Thoracic aorta (tissue), 2 donors: ENCODE measurements at regions not wholly inside any gene's neighbourhood (a gene's known extent, or its start where the extent isn't known, plus 50 kb on each side); places are given as distances from the start of the nearest gene placed in this dataset.
"Not testable (repeated sequence)": the region's sequence is repeated elsewhere in the genome, so short reads cannot be mapped to it uniquely, and the experiment has no call there.

ENCODE experiments used
- ATAC-seq: fragments of 150-250 bp; one replicate; pipeline ENCODE4 v1.8.0; 2017; ENCODE audit warnings: low read depth; ENCODE audit not compliant: insufficient number of reproducible peaks, low FRiP score
- DNase-seq: peaks from one replicate; pipeline ENCODE4 v3.0.0-alpha.2; 2020; ENCODE audit warnings: low spot score
- H3K27ac ChIP-seq, 2 donors: fragments of 200-600 bp; sonication (generic); 1 replicate in 1 of 2; 2 replicates in 1 of 2; pipeline ENCODE4 v1.5.1; 2016; ENCODE audit warnings: mild to moderate bottlenecking in 2 of 2, moderate library complexity in 2 of 2
- H3K27me3 ChIP-seq: fragments of 200-600 bp; sonication (generic); replicated peaks from 2 replicates; pipeline ENCODE4 v1.6.0; 2016; ENCODE audit warnings: mild to moderate bottlenecking; ENCODE audit not compliant: insufficient read depth
- H3K36me3 ChIP-seq: fragments of 200-600 bp; sonication (generic); one replicate; pipeline ENCODE4 v1.5.1; 2016
- H3K4me1 ChIP-seq, 2 donors: fragments of 200-600 bp; sonication (generic); 1 replicate in 1 of 2; 2 replicates in 1 of 2; pipeline versions ENCODE4 v1.5.1 to v1.6.0; 2016; ENCODE audit warnings: low read depth in 2 of 2, mild to moderate bottlenecking in 1 of 2; ENCODE audit not compliant: control insufficient read depth in 1 of 2
- H3K4me3 ChIP-seq: fragments of 200-600 bp; sonication (generic); 2 replicates; pipeline ENCODE4 v1.5.1; 2016; ENCODE audit warnings: mild to moderate bottlenecking
- H3K9me3 ChIP-seq: fragments of 200-600 bp; sonication (generic); 2 replicates; pipeline ENCODE4 v1.5.1; 2016
- TF ChIP-seq, protein P1 (sequence below): fragments of 200-600 bp; sonication (generic); IDR thresholded peaks from one replicate; pipeline ENCODE4 v1.5.1; 2019; ENCODE audit warnings: antibody characterized with exemption

GRCh38 chr9:38176251-38176650, 107.2 kb upstream of the SHB start:
- no peaks in the 10 kb centered on the region for H3K4me1 ChIP-seq
- H3K27ac ChIP-seq, result no peak overlapping the region
- H3K27me3 ChIP-seq, result no peaks in the 10 kb centered on the region
- H3K9me3 ChIP-seq, result peaks cover 3% of the 10 kb centered on the region
- TF ChIP-seq, protein P1, sequence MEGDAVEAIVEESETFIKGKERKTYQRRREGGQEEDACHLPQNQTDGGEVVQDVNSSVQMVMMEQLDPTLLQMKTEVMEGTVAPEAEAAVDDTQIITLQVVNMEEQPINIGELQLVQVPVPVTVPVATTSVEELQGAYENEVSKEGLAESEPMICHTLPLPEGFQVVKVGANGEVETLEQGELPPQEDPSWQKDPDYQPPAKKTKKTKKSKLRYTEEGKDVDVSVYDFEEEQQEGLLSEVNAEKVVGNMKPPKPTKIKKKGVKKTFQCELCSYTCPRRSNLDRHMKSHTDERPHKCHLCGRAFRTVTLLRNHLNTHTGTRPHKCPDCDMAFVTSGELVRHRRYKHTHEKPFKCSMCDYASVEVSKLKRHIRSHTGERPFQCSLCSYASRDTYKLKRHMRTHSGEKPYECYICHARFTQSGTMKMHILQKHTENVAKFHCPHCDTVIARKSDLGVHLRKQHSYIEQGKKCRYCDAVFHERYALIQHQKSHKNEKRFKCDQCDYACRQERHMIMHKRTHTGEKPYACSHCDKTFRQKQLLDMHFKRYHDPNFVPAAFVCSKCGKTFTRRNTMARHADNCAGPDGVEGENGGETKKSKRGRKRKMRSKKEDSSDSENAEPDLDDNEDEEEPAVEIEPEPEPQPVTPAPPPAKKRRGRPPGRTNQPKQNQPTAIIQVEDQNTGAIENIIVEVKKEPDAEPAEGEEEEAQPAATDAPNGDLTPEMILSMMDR, result no peak
- no peak for DNase-seq
- no peaks in the 10 kb centered on the region for H3K36me3 ChIP-seq
- H3K4me3 ChIP-seq, result no peak overlapping the region
- no peak for ATAC-seq

DNA sequence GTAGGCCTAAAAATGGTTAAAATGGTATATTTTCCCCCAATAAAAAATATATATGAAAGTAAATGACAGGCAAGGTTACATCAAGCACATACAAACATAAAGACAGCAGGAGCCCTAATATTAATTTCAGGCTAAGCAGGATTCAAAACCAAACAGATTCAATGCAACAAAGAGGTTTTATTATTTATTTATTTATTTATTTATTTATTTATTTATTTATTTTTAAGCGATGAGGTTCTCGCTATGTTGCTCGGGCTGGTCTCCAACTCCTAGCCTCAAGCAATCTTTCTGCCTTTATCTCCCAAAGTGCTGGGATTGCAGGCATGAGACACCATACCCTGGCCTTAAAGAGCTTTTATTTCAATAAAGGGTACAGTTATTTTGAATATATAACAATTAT, 106.4 kb upstream of the SHB start:
- H3K4me3 ChIP-seq, result no peak overlapping the region
- no peaks in the 10 kb centered on the region for H3K27me3 ChIP-seq
- TF ChIP-seq, protein P1, result no peak
- no peak overlapping the region for H3K27ac ChIP-seq
- DNase-seq (no peak), ATAC-seq (no peak)
- H3K9me3 ChIP-seq, result peaks cover 8% of the 10 kb centered on the region
- no peaks in the 10 kb centered on the region for H3K4me1 ChIP-seq
- no peaks in the 10 kb centered on the region for H3K36me3 ChIP-seq

DNA sequence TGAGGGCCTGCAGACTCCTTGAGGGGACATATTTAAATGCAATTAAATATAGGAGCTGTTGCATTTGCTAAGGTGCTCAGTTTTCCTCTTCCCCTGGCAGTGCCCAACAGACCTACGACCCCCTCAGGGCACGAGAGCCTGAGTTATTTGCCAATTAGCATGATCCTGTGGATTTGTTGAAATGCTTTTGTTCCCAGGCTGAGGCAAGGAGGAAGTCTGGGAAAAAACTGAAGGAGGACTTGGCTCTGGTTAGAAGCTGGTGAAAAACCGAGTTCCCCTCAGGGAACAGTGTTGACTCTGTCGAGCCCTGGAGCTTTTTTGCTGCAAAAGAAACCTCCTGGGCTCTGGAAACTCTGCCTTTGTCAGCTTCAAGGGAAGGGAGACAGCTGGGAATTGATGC, 103.6 kb upstream of the SHB start:
- H3K27ac ChIP-seq, result no peak overlapping the region
- TF ChIP-seq, protein P1, result no peak
- no peaks in the 10 kb centered on the region for H3K4me1 ChIP-seq
- no peak for DNase-seq
- H3K36me3 ChIP-seq, result no peaks in the 10 kb centered on the region
- no peaks in the 10 kb centered on the region for H3K27me3 ChIP-seq
- peaks cover 19% of the 10 kb centered on the region for H3K9me3 ChIP-seq
- no peak for ATAC-seq
- no peak overlapping the region for H3K4me3 ChIP-seq

DNA sequence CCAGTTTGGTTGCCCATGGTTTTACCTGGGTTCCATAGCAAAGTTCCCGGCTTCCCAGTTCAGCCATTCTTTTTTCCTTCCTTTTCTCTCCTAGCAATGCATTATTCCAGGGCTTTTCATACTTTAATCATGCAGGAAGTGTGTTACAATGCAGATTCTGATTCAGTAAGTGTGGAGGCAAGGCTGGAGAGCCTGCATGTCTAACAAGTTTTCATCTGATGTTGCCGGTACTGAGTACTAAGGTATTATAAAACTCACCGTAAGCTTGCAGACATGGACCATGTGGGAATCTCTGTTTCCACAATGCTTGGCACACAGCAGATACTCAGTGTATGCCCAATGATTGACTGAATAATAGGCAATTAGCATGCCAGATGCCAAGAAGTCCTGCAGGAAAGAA, 102.9 kb upstream of the SHB start:
- ATAC-seq (no peak), DNase-seq (no peak)
- Histone ChIP-seq H3K27ac (no peak overlapping the region), H3K9me3 (peaks cover 19% of the 10 kb centered on the region), H3K27me3 (no peaks in the 10 kb centered on the region), H3K4me1 (no peaks in the 10 kb centered on the region), H3K36me3 (no peaks in the 10 kb centered on the region), H3K4me3 (no peak overlapping the region)
- TF ChIP-seq, protein P1, result no peak

DNA sequence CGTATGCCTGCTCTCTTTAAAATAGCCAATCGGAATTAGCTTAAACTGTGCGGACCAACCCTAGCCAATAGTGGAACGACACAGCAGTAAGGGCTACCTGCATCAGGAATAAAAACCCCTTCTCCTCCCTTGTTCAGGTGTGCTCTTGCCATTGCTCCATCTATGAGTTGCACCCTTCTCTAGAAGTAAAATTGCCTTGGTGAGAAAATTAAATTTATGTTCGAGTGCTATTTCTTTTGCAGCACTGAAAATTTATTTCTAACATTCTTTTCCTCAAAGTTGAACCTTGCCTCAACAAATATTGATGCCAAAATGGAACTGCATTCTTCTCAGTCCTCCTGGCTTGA, 102.5 kb upstream of the SHB start:
- H3K36me3 ChIP-seq, result no peaks in the 10 kb centered on the region
- DNase-seq (no peak), ATAC-seq (no peak)
- peaks cover 19% of the 10 kb centered on the region for H3K9me3 ChIP-seq
- TF ChIP-seq, protein P1, result no peak
- H3K27ac ChIP-seq, result no peak overlapping the region
- H3K4me1 ChIP-seq, result no peaks in the 10 kb centered on the region
- H3K27me3 ChIP-seq, result no peaks in the 10 kb centered on the region
- H3K4me3 ChIP-seq, result no peak overlapping the region

GRCh38 chr9:38170763-38171537, 101.9 kb upstream of the SHB start:
- H3K4me1 ChIP-seq, H3K27ac ChIP-seq, H3K4me3 ChIP-seq, H3K36me3 ChIP-seq, DNase-seq, ATAC-seq, H3K27me3 ChIP-seq: not testable (repeated sequence)
- H3K9me3 ChIP-seq, result peaks cover 19% of the 10 kb centered on the region

GRCh38 chr9:38170155-38170554, 101.1 kb upstream of the SHB start:
- not testable (repeated sequence) for DNase-seq, H3K27ac ChIP-seq

More at GRCh38 chr9:38170155-38170554, 101.1 kb upstream of the SHB start:
- H3K27me3 ChIP-seq, H3K4me1 ChIP-seq, ATAC-seq, H3K4me3 ChIP-seq, H3K36me3 ChIP-seq: not testable (repeated sequence)
- H3K9me3 ChIP-seq, result peaks cover 19% of the 10 kb centered on the region
